ENCODE measurements at regions not wholly inside any gene's neighbourhood (a gene's known extent, or its start where the extent isn't known, plus 50 kb on each side); places are given as distances from the start of the nearest gene placed in this dataset.

DNA sequence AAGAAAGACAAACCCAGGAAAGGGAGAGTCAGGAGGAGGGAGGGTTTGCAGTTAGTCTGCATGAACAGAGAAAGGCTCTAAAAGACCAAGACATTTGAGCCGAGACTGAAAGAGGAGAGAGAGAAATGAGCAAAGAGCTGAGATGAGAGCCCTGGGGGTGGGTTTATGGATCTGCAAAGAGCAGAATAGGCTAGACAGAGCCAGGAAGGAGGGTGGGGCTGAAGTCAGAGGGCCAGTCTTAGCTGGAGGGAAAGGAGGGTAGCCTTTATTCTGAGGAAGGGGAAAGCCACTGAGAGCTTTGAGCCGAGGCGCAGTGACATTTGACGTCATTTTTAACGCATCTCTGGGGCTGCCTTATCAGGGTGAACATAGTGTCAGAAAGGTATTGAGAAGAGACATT, 85.7 kb upstream of the CDH13 start:
- H3K4me1 Mint-ChIP-seq (ENCODE audit: low read depth): no peaks in the 10 kb centered on the region
- no peak for DNase-seq
- ChIA-PET CTCF (no interaction called here), POLR2A (no interaction called here)
- peaks cover 19% of the 10 kb centered on the region for H3K27me3 Mint-ChIP-seq
- Histone ChIP-seq H3K4me3 (ENCODE audit: low read length) (no peak overlapping the region), H3K27me3 (ENCODE audit: control insufficient read depth in 1 of 2, insufficient read depth in 2 of 2, low read length in 2 of 2) (peaks cover 0 to 2% of the 10 kb centered on the region in 2 experiments), H3K4me1 (ENCODE audit: insufficient read depth, low read length) (no peaks in the 10 kb centered on the region), H3K27ac (ENCODE audit: low read depth in 1 of 2, low read length in 2 of 2) (no peak overlapping the region), H3K9me3 (ENCODE audit: control insufficient read depth in 1 of 2, insufficient read depth in 1 of 2, low read length in 2 of 2) (peaks cover 0 to 8% of the 10 kb centered on the region in 2 experiments), H3K36me3 (ENCODE audit: insufficient read depth, low read length) (no peaks in the 10 kb centered on the region)
- no peak overlapping the region for H3K4me3 Mint-ChIP-seq
- H3K36me3 Mint-ChIP-seq (ENCODE audit: low read depth): no peaks in the 10 kb centered on the region
- intact Hi-C loops (cut with DNase I, micrococcal nuclease): no loop called here
- peaks cover 2% of the 10 kb centered on the region for H3K9me3 Mint-ChIP-seq
- no peak overlapping the region for H3K27ac Mint-ChIP-seq
- ATAC-seq (ENCODE audit: poor library complexity): no peak
- TF ChIP-seq, protein P1, sequence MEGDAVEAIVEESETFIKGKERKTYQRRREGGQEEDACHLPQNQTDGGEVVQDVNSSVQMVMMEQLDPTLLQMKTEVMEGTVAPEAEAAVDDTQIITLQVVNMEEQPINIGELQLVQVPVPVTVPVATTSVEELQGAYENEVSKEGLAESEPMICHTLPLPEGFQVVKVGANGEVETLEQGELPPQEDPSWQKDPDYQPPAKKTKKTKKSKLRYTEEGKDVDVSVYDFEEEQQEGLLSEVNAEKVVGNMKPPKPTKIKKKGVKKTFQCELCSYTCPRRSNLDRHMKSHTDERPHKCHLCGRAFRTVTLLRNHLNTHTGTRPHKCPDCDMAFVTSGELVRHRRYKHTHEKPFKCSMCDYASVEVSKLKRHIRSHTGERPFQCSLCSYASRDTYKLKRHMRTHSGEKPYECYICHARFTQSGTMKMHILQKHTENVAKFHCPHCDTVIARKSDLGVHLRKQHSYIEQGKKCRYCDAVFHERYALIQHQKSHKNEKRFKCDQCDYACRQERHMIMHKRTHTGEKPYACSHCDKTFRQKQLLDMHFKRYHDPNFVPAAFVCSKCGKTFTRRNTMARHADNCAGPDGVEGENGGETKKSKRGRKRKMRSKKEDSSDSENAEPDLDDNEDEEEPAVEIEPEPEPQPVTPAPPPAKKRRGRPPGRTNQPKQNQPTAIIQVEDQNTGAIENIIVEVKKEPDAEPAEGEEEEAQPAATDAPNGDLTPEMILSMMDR (IDR thresholded peaks at IDR 0.05): no peak

DNA sequence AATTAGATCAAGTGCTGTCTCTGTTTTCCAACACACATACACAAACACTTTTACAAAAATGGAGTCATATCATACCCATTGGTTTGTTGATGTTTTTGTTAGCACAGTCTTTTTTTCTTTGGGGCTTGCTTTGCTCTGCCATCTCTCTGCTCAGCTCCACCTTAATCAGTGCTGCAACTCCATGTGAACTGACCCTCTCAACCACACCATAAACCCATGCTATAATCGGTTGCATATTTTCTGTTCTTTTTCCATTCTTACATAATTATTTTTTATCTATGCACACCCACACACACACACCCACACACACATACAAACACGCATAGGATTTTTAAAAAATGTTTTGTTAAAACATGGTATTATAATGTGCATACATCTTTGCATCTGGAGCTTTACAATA, 91.0 kb upstream of the CDH13 start:
- ChIA-PET POLR2A (no interaction called here), CTCF (no interaction called here)
- peaks cover 0 to 2% of the 10 kb centered on the region in 2 experiments for H3K27me3 ChIP-seq (ENCODE audit: control insufficient read depth in 1 of 2, insufficient read depth in 2 of 2, low read length in 2 of 2)
- H3K4me1 ChIP-seq (ENCODE audit: insufficient read depth, low read length): no peaks in the 10 kb centered on the region
- H3K36me3 ChIP-seq (ENCODE audit: insufficient read depth, low read length): no peaks in the 10 kb centered on the region
- no peaks in the 10 kb centered on the region for H3K36me3 Mint-ChIP-seq (ENCODE audit: low read depth)
- DNase-seq: no peak
- H3K4me3 Mint-ChIP-seq: no peak overlapping the region
- no peak for ATAC-seq (ENCODE audit: poor library complexity)
- no peak overlapping the region for H3K4me3 ChIP-seq (ENCODE audit: low read length)
- intact Hi-C loops (cut with DNase I, micrococcal nuclease): no loop called here
- no peak overlapping the region for H3K27ac Mint-ChIP-seq
- H3K9me3 Mint-ChIP-seq: peaks cover 5% of the 10 kb centered on the region
- peaks cover 10% of the 10 kb centered on the region for H3K27me3 Mint-ChIP-seq
- H3K9me3 ChIP-seq (ENCODE audit: control insufficient read depth in 1 of 2, insufficient read depth in 1 of 2, low read length in 2 of 2): peaks cover 0 to 4% of the 10 kb centered on the region in 2 experiments
- TF ChIP-seq, protein P1 (IDR thresholded peaks at IDR 0.05): no peak
- H3K4me1 Mint-ChIP-seq (ENCODE audit: low read depth): no peaks in the 10 kb centered on the region
- no peak overlapping the region for H3K27ac ChIP-seq (ENCODE audit: low read depth in 1 of 2, low read length in 2 of 2)

DNA sequence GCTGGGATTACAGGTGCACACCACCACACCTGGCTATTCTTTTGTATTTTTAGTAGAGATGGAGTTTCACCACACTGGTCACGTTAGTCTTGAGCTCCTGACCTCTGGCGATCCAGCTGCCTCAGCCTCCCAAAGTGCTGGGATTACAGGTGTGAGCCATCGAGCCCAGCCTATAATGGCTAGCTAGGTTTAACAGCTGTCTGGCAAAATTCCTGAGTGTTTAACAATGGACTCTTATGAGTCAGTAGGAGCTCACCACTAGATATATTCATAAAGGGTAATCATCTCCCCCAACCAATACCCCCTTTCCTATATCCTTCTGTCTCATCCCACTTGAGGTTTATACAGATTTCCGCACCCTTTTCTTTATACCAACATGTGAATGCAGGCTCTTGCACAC, 91.5 kb upstream of the CDH13 start:
- Mint-ChIP-seq H3K36me3 (ENCODE audit: low read depth) (no peaks in the 10 kb centered on the region), H3K27ac (no peak overlapping the region), H3K27me3 (peaks cover 10% of the 10 kb centered on the region), H3K4me3 (no peak overlapping the region), H3K9me3 (peaks cover 5% of the 10 kb centered on the region), H3K4me1 (ENCODE audit: low read depth) (no peaks in the 10 kb centered on the region)
- ChIA-PET POLR2A (no interaction called here), CTCF (no interaction called here)
- DNase-seq (no peak), ATAC-seq (ENCODE audit: poor library complexity) (no peak)
- intact Hi-C loops (cut with DNase I, micrococcal nuclease): no loop called here
- H3K4me3 ChIP-seq (ENCODE audit: low read length): no peak overlapping the region
- TF ChIP-seq, protein P1 (IDR thresholded peaks at IDR 0.05): no peak
- H3K9me3 ChIP-seq (ENCODE audit: control insufficient read depth in 1 of 2, insufficient read depth in 1 of 2, low read length in 2 of 2): peaks cover 0 to 4% of the 10 kb centered on the region in 2 experiments
- no peaks in the 10 kb centered on the region for H3K36me3 ChIP-seq (ENCODE audit: insufficient read depth, low read length)
- H3K4me1 ChIP-seq (ENCODE audit: insufficient read depth, low read length): no peaks in the 10 kb centered on the region
- no peak overlapping the region for H3K27ac ChIP-seq (ENCODE audit: low read depth in 1 of 2, low read length in 2 of 2)
- peaks cover 0 to 2% of the 10 kb centered on the region in 2 experiments for H3K27me3 ChIP-seq (ENCODE audit: control insufficient read depth in 1 of 2, insufficient read depth in 2 of 2, low read length in 2 of 2)
